ENCODE measurements at regions not wholly inside any gene's neighbourhood (a gene's known extent, or its start where the extent isn't known, plus 50 kb on each side); places are given as distances from the start of the nearest gene placed in this dataset.

GRCh38 chr4:162403419-162403818, 239.6 kb upstream of the FSTL5 start:
- CTCF ChIA-PET (ENCODE audit: partially characterized antibody), result no interaction called here
- no peak for TF ChIP-seq NANOG (IDR thresholded peaks at IDR 0.05; ENCODE audit: insufficient read depth, low read depth, low read length, poor library complexity, severe bottlenecking)
- no peak for TF ChIP-seq SIX5 (IDR thresholded peaks at IDR 0.05; ENCODE audit: low read depth, low read length)
- TF ChIP-seq MAFK (IDR thresholded peaks at IDR 0.05; ENCODE audit: low read depth, low read length), result no peak
- TF ChIP-seq SAP30 (IDR thresholded peaks at IDR 0.05; ENCODE audit: insufficient read depth, insufficient replicate concordance, low read length), result no peak
- no peak for TF ChIP-seq BCL11A (IDR thresholded peaks at IDR 0.05; ENCODE audit: low read depth in 2 of 2, low read length in 2 of 2)
- TF ChIP-seq GTF2F1 (IDR thresholded peaks at IDR 0.05; ENCODE audit: borderline replicate concordance, low read depth, low read length), result no peak
- no peak for TF ChIP-seq JUN (IDR thresholded peaks at IDR 0.05; ENCODE audit: low read depth, low read length)
- TF ChIP-seq EGR1 (IDR thresholded peaks at IDR 0.05; ENCODE audit: borderline replicate concordance, low read depth, low read length), result no peak
- no peak for TF ChIP-seq BRCA1 (IDR thresholded peaks at IDR 0.05; ENCODE audit: low read depth, low read length)
- TF ChIP-seq SP1 (IDR thresholded peaks at IDR 0.05; ENCODE audit: low read depth, low read length), result no peak
- TF ChIP-seq SIN3A (conservative IDR thresholded peaks at IDR 0.05 in 1 of 2, IDR thresholded peaks at IDR 0.05 in 1 of 2; ENCODE audit: low read depth in 1 of 2, low read length in 2 of 2), result no peak

More at GRCh38 chr4:162403419-162403818, 239.6 kb upstream of the FSTL5 start:
- Histone ChIP-seq H2BK20ac (ENCODE audit: low read length) (no peak overlapping the region), H3K56ac (replicated peaks; ENCODE audit: insufficient read length, low read depth, low read length) (no peak overlapping the region), H3K79me2 (ENCODE audit: control insufficient read depth in 1 of 2, insufficient read depth in 2 of 2, low read length in 2 of 2) (no peaks in the 10 kb centered on the region), H2BK15ac (ENCODE audit: low read length) (no peak overlapping the region), H3K23ac (ENCODE audit: insufficient read length) (no peak overlapping the region), H4K8ac (ENCODE audit: extremely low read depth, insufficient read depth, low read length) (no peak overlapping the region), H4K20me1 (replicated peaks in 1 of 2; ENCODE audit: control insufficient read depth in 1 of 2, insufficient read depth in 2 of 2, low read length in 2 of 2) (no peaks in the 10 kb centered on the region), H3K79me1 (ENCODE audit: low read depth, low read length) (no peaks in the 10 kb centered on the region), H2BK12ac (ENCODE audit: low read depth, low read length) (no peak overlapping the region), H2BK5ac (ENCODE audit: low read depth, low read length) (no peak overlapping the region), H2AFZ (ENCODE audit: low read length) (no peak overlapping the region), H4K91ac (replicated peaks; ENCODE audit: insufficient read length, low read length) (no peak overlapping the region), H3K4me2 (ENCODE audit: insufficient read depth in 1 of 2, low read depth in 2 of 2, low read length in 2 of 2) (no peak overlapping the region), H3K18ac (ENCODE audit: extremely low read depth, low read length) (no peak overlapping the region), H3K4me1 (replicated peaks in 1 of 4; ENCODE audit: control insufficient read depth in 3 of 4, insufficient read depth in 4 of 4, low read length in 3 of 4) (no peaks in the 10 kb centered on the region), H3K9me3 (ENCODE audit: insufficient read depth in 2 of 2, low read depth in 1 of 2, low read length in 1 of 2) (no peaks in the 10 kb centered on the region), H3K9ac (replicated peaks in 1 of 4; ENCODE audit: extremely low read depth in 1 of 4, low read depth in 3 of 4, low read length in 3 of 4) (no peak overlapping the region), H3K27me3 (replicated peaks in 1 of 4; ENCODE audit: control insufficient read depth in 3 of 4, extremely low read depth in 1 of 4, insufficient read depth in 3 of 4, low read length in 3 of 4) (no peaks in the 10 kb centered on the region), H3K4me3 (ENCODE audit: extremely low read depth in 1 of 4, insufficient read depth in 2 of 4, low read depth in 3 of 4, low read length in 4 of 4) (no peak overlapping the region), H3K27ac (ENCODE audit: low read depth, low read length) (no peak overlapping the region), H2AK5ac (ENCODE audit: low read depth, low read length) (no peak overlapping the region), H3K23me2 (ENCODE audit: low read depth, low read length) (no peaks in the 10 kb centered on the region), H4K5ac (ENCODE audit: insufficient read length, low read depth, low read length) (no peak overlapping the region), H3K4ac (replicated peaks; ENCODE audit: insufficient read length, low read depth, low read length) (no peak overlapping the region), H3K14ac (ENCODE audit: insufficient read length) (no peak overlapping the region), H2BK120ac (replicated peaks; ENCODE audit: low read depth, low read length) (no peak overlapping the region), H3K36me3 (ENCODE audit: control insufficient read depth in 2 of 4, insufficient read depth in 4 of 4, low read length in 3 of 4) (no peaks in the 10 kb centered on the region)
- 81% methylated on average over 2 of the region's 2 CpGs; no CpG with 5 or more reads in 1 of the 2 experiments for WGBS, 2 experiments (ENCODE audit: extremely low coverage in 1 of 2, insufficient coverage in 1 of 2, insufficient read length in 1 of 2, insufficient replicate concordance in 2 of 2, low coverage in 1 of 2, low lambda C conversion rate in 2 of 2, missing lambda C conversion rate in 1 of 2)
- no peak for FAIRE-seq
- no peak for DNase-seq (ENCODE audit: low read depth in 1 of 2, low spot score in 2 of 2)
- POLR2A ChIA-PET (ENCODE audit: partially characterized antibody), result no interaction called here

All from H1 (cell line).